DOHH2 (cell line): ENCODE measurements at regions not wholly inside any gene's neighbourhood (a gene's known extent, or its start where the extent isn't known, plus 50 kb on each side); places are given as distances from the start of the nearest gene placed in this dataset.

Experiments
- H3F3A ChIP-seq: fragments of 200-600 bp; sonication (generic), shearing (Covaris generic); 2 replicates; pipeline ENCODE4 v1.6.0; 2016; ENCODE audit warnings: antibody characterized with exemption, mild to moderate bottlenecking; ENCODE audit not compliant: control insufficient read depth, insufficient read depth
- H3K27ac ChIP-seq: fragments of 200-600 bp; sonication (generic); 2 replicates; pipeline ENCODE4 v1.5.1; 2014; ENCODE audit warnings: low read depth, mild to moderate bottlenecking, low read length, moderate library complexity
- H3K27me3 ChIP-seq: fragments of 200-600 bp; sonication (generic); 2 replicates; pipeline ENCODE4 v1.6.1; 2014; ENCODE audit warnings: mild to moderate bottlenecking, low read length, mixed read lengths; ENCODE audit not compliant: control insufficient read depth
- H3K36me3 ChIP-seq: fragments of 200-600 bp; sonication (generic); 2 replicates; pipeline ENCODE4 v1.6.1; 2014; ENCODE audit warnings: mild to moderate bottlenecking, low read length, moderate library complexity, mixed read lengths; ENCODE audit not compliant: control insufficient read depth
- H3K4me1 ChIP-seq: fragments of 200-600 bp; sonication (generic); 2 replicates; pipeline ENCODE4 v1.6.1; 2014; ENCODE audit warnings: mild to moderate bottlenecking, low read length, mixed read lengths; ENCODE audit not compliant: control insufficient read depth
- H3K4me2 ChIP-seq: fragments of 200-600 bp; sonication (generic); 2 replicates; pipeline ENCODE4 v1.6.0; 2014; ENCODE audit warnings: mild to moderate bottlenecking, low read length, moderate library complexity
- H3K4me3 ChIP-seq: fragments of 200-600 bp; sonication (generic); 2 replicates; pipeline ENCODE4 v1.5.1; 2014; ENCODE audit warnings: mild to moderate bottlenecking, low read length, mixed read lengths
- H3K79me2 ChIP-seq: fragments of 200-600 bp; sonication (generic); 2 replicates; pipeline ENCODE4 v1.6.1; 2014; ENCODE audit warnings: mild to moderate bottlenecking, low read length, mixed read lengths; ENCODE audit not compliant: control insufficient read depth
- H3K9me2 ChIP-seq: fragments of 200-600 bp; sonication (generic); replicated peaks from 2 replicates; pipeline ENCODE4 v1.6.1; 2014; ENCODE audit warnings: mild to moderate bottlenecking, low read length, mixed read lengths; ENCODE audit not compliant: control insufficient read depth
- H3K9me3 ChIP-seq: fragments of 200-600 bp; sonication (generic); 2 replicates; pipeline ENCODE4 v1.6.1; 2014; ENCODE audit warnings: antibody characterized with exemption, low read length, mixed read lengths; ENCODE audit not compliant: control insufficient read depth, insufficient read depth
- H4K20me1 ChIP-seq: fragments of 200-600 bp; sonication (generic); 2 replicates; pipeline ENCODE4 v1.6.0; 2014; ENCODE audit warnings: low read depth, mild to moderate bottlenecking, antibody characterized with exemption, low read length, moderate library complexity; ENCODE audit not compliant: control insufficient read depth, insufficient read depth
- EZH2phosphoT487 ChIP-seq: fragments of 200-600 bp; sonication (generic); IDR thresholded peaks from 2 replicates; pipeline ENCODE4 v1.6.1; 2017; ENCODE audit warnings: borderline replicate concordance, mild to moderate bottlenecking, antibody characterized with exemption, low read length, moderate library complexity, mixed read lengths
- TF ChIP-seq, protein P1 (sequence below): fragments of 200-600 bp; sonication (generic); IDR thresholded peaks from one replicate; pipeline ENCODE4 v1.5.1; 2014; ENCODE audit warnings: antibody characterized with exemption, mild to moderate bottlenecking, low read depth, low read length; ENCODE audit not compliant: poor library complexity, severe bottlenecking

DNA sequence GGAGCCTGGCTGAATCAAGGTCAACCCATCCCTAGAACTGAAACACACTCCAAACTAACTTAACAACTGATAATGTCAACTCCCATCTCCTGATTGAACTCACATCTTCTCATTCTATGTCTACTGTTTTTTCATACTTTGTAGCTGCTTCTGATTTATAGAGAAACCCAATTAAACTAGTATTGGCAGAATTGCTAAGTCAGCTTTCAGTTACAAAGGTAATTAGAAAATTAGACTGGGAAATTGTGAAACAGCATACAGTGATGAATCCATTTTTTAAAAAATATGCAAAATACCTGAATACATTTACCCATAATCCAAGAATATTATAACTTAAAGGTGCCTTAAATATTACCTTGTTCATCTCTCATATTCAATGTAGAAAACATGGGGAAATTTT is 535.2 kb upstream of the CLINT1 start:
- Histone ChIP-seq H3K36me3 (no peaks in the 10 kb centered on the region), H3K9me2 (no peaks in the 10 kb centered on the region), H3K79me2 (no peaks in the 10 kb centered on the region), H3F3A (peaks cover 9% of the 10 kb centered on the region), H3K4me3 (no peak overlapping the region), H3K4me2 (no peak overlapping the region), H3K27ac (no peak overlapping the region), H3K27me3 (0 out of 2 replicates have a peak, but pooled peaks cover 7% of the 10 kb centered on the region), H3K9me3 (no peaks in the 10 kb centered on the region), H4K20me1 (no peaks in the 10 kb centered on the region), H3K4me1 (peaks cover 40% of the 10 kb centered on the region)
- TF ChIP-seq, protein P1, sequence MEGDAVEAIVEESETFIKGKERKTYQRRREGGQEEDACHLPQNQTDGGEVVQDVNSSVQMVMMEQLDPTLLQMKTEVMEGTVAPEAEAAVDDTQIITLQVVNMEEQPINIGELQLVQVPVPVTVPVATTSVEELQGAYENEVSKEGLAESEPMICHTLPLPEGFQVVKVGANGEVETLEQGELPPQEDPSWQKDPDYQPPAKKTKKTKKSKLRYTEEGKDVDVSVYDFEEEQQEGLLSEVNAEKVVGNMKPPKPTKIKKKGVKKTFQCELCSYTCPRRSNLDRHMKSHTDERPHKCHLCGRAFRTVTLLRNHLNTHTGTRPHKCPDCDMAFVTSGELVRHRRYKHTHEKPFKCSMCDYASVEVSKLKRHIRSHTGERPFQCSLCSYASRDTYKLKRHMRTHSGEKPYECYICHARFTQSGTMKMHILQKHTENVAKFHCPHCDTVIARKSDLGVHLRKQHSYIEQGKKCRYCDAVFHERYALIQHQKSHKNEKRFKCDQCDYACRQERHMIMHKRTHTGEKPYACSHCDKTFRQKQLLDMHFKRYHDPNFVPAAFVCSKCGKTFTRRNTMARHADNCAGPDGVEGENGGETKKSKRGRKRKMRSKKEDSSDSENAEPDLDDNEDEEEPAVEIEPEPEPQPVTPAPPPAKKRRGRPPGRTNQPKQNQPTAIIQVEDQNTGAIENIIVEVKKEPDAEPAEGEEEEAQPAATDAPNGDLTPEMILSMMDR = no peak
- no peak for TF ChIP-seq EZH2phosphoT487

DNA sequence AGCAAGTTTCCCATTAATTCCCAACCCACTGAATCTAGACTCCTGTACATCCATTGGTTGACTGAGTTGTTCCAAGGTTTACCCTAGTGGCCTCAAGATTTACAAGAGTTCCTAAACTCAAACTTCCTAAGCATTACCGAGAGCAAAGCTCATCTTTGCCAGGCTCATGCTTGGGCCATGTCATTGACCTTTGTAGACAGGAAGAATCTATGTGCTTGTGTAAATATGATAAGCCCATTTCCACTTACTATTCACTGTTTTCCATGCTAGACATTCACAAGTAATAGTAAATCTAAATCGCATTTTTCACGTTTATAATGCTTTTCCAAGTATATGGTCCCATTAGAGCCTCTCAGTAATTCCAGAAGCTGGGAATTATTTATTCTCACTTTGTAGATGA is 534.5 kb upstream of the CLINT1 start:
- Histone ChIP-seq H4K20me1 (no peaks in the 10 kb centered on the region), H3K27me3 (0 out of 2 replicates have a peak, but pooled peaks cover 7% of the 10 kb centered on the region), H3K4me3 (no peak overlapping the region), H3K36me3 (no peaks in the 10 kb centered on the region), H3K4me2 (no peak overlapping the region), H3K4me1 (peaks cover 35% of the 10 kb centered on the region), H3K9me2 (no peaks in the 10 kb centered on the region), H3K9me3 (no peaks in the 10 kb centered on the region), H3K27ac (no peak overlapping the region), H3F3A (peaks cover 5% of the 10 kb centered on the region), H3K79me2 (no peaks in the 10 kb centered on the region)
- TF ChIP-seq, protein P1 = no peak
- no peak for TF ChIP-seq EZH2phosphoT487

- H3K4me1 ChIP-seq = peaks cover 28% of the 10 kb centered on the region
- 0 out of 2 replicates have a peak, but pooled peaks cover 7% of the 10 kb centered on the region for H3K27me3 ChIP-seq
- no peak overlapping the region for H3K4me2 ChIP-seq
- H3K36me3 ChIP-seq = no peaks in the 10 kb centered on the region
- H3F3A ChIP-seq = no peaks in the 10 kb centered on the region
- no peaks in the 10 kb centered on the region for H4K20me1 ChIP-seq
- no peaks in the 10 kb centered on the region for H3K9me3 ChIP-seq
- no peak overlapping the region for H3K4me3 ChIP-seq
- TF ChIP-seq, protein P1 = no peak
- no peak overlapping the region for H3K27ac ChIP-seq
- H3K9me2 ChIP-seq = no peaks in the 10 kb centered on the region
- no peaks in the 10 kb centered on the region for H3K79me2 ChIP-seq
These were observed 533.8 kb upstream of the CLINT1 start for GRCh38 chr5:158392753-158393152.

- H3K36me3 ChIP-seq = no peaks in the 10 kb centered on the region
- peaks cover 10% of the 10 kb centered on the region for H3K4me1 ChIP-seq
- H3K9me2 ChIP-seq = no peaks in the 10 kb centered on the region
- H3K27ac ChIP-seq = no peak overlapping the region
- TF ChIP-seq, protein P1 = no peak
- TF ChIP-seq EZH2phosphoT487 = no peak
- H3K4me3 ChIP-seq = no peak overlapping the region
- no peaks in the 10 kb centered on the region for H3K27me3 ChIP-seq
- no peak overlapping the region for H3K4me2 ChIP-seq
- H3F3A ChIP-seq = no peaks in the 10 kb centered on the region
- peaks cover 2% of the 10 kb centered on the region; the same call in 1 of the 2 replicates for H3K9me3 ChIP-seq
- H4K20me1 ChIP-seq = no peaks in the 10 kb centered on the region
- H3K79me2 ChIP-seq = no peaks in the 10 kb centered on the region
These were observed 531.6 kb upstream of the CLINT1 start for GRCh38 chr5:158390577-158390976.
